Stomach (tissue), 4 donors: ENCODE measurements at regions not wholly inside any gene's neighbourhood (a gene's known extent, or its start where the extent isn't known, plus 50 kb on each side); places are given as distances from the start of the nearest gene placed in this dataset.

Source experiments
- CTCF ChIP-seq, 7 experiments: fragments of 450-650 bp in 4 of 7; fragments of 200-600 bp in 3 of 7; sonication (generic) in 3 of 7; IDR thresholded peaks; one replicate each; pipeline ENCODE4 v1.5.1; 2016 to 2019; ENCODE audit warnings: antibody characterized with exemption in 7 of 7, control low read depth in 2 of 7, mild to moderate bottlenecking in 1 of 7
- EP300 ChIP-seq: sonication (generic); formaldehyde crosslinking; IDR thresholded peaks from one replicate; pipeline ENCODE4 v1.6.1; 2017; ENCODE audit warnings: antibody characterized with exemption
- POLR2A ChIP-seq, 4 donors: fragments of 450-650 bp; IDR thresholded peaks; one replicate each; pipeline ENCODE4 v1.6.1; 2016; ENCODE audit warnings: antibody characterized with exemption in 4 of 4, control low read depth in 2 of 4, mild to moderate bottlenecking in 1 of 4, moderate library complexity in 1 of 4
- POLR2AphosphoS5 ChIP-seq, 3 donors: sonication (generic); formaldehyde crosslinking; IDR thresholded peaks; one replicate each; pipeline ENCODE4 v1.6.1; 2016; ENCODE audit warnings: antibody characterized with exemption in 3 of 3

- TF ChIP-seq POLR2AphosphoS5 (IDR thresholded peaks at IDR 0.05) = no peak
- no peak for TF ChIP-seq EP300
- TF ChIP-seq POLR2A (IDR thresholded peaks at IDR 0.05) = no peak
- no peak for TF ChIP-seq CTCF (IDR thresholded peaks at IDR 0.05)
Measured at GRCh38 chr2:156199588-156199987, 132.9 kb downstream of the NR4A2 start.
